Panc1 (cell line): ENCODE measurements at regions not wholly inside any gene's neighbourhood (a gene's known extent, or its start where the extent isn't known, plus 50 kb on each side); places are given as distances from the start of the nearest gene placed in this dataset.

Experiments
- ATAC-seq: fragments of 200-7000 bp; cut with Tn5 transposase; 2 replicates; pipeline ENCODE4 v1.9.1; 2020; ENCODE audit warnings: mild to moderate bottlenecking, moderate library complexity
- BruUV-seq: library from RNA; stranded (reverse); fragments of 400-500 nt; replicated peaks from 2 replicates; lab custom pipeline; 2021; lab: Mats Ljungman, UMichigan
- CTCF ChIA-PET: fragments of 300-600 bp; sonication (Branson Sonifier 250); formaldehyde crosslinking; loops from one replicate; lab custom pipeline; 2022; ENCODE audit warnings: antibody characterized with exemption; lab: Charles Lee
- POLR2A ChIA-PET: fragments of 300-600 bp; sonication (Branson Sonifier 250); formaldehyde crosslinking; loops from one replicate; lab custom pipeline; 2022; ENCODE audit warnings: antibody characterized with exemption; lab: Charles Lee
- DNase-seq: peaks from one replicate; pipeline ENCODE4 v3.0.0-alpha.2; 2010; ENCODE audit warnings: low read depth, low spot score
- H3K27ac ChIP-seq: 2 replicates; pipeline ENCODE4 v1.5.1; 2011; ENCODE audit warnings: mild to moderate bottlenecking, low read length, inconsistent platforms
- H3K27me3 ChIP-seq: fragments of 200-500 bp; sonication (Bioruptor generic); 2 replicates; pipeline ENCODE4 v1.6.0; 2014; ENCODE audit warnings: low read length, inconsistent platforms; ENCODE audit not compliant: control insufficient read depth, insufficient read depth
- H3K36me3 ChIP-seq: fragments of 200-500 bp; sonication (Bioruptor generic); 2 replicates; pipeline ENCODE4 v1.5.1; 2014; ENCODE audit warnings: inconsistent platforms, mild to moderate bottlenecking, low read length, moderate library complexity; ENCODE audit not compliant: control insufficient read depth, insufficient read depth
- H3K4me1 ChIP-seq: 2 replicates; pipeline ENCODE4 v1.5.1; 2011; ENCODE audit warnings: inconsistent platforms, mild to moderate bottlenecking, low read length, moderate library complexity; ENCODE audit not compliant: control insufficient read depth, insufficient read depth
- H3K4me3 ChIP-seq, 2 experiments: 2 replicates each; pipeline ENCODE4 v1.5.1; 2011 to 2012; ENCODE audit warnings: low read depth in 2 of 2, low read length in 2 of 2, mild to moderate bottlenecking in 2 of 2, inconsistent platforms in 1 of 2, moderate library complexity in 1 of 2
- H3K9me3 ChIP-seq: fragments of 200-500 bp; sonication (Bioruptor generic); 2 replicates; pipeline ENCODE4 v1.5.1; 2014; ENCODE audit warnings: low read depth, mild to moderate bottlenecking, inconsistent platforms, low read length, moderate library complexity; ENCODE audit not compliant: control insufficient read depth, insufficient read depth
- POLR2AphosphoS5 ChIP-seq: IDR thresholded peaks from 2 replicates; pipeline ENCODE4 v1.6.1; 2012; ENCODE audit warnings: mild to moderate bottlenecking, low read depth, low read length, moderate library complexity
- SIN3A ChIP-seq: IDR thresholded peaks from 2 replicates; pipeline ENCODE4 v1.6.1; 2012; ENCODE audit warnings: low read depth, mild to moderate bottlenecking, low read length, moderate library complexity, borderline replicate concordance; ENCODE audit not compliant: insufficient read depth
- TCF7L2 ChIP-seq: IDR thresholded peaks from 2 replicates; pipeline ENCODE4 v1.6.1; 2011; ENCODE audit warnings: mild to moderate bottlenecking, low read depth, low read length, inconsistent platforms
- in situ Hi-C: cut with HindIII; loops from 2 replicates; pipeline ENCODE4 v1.10.0; 2016; ENCODE audit warnings: low sequenced_read_pairs, low pct_unique_long_range_greater_than_20kb
- intact Hi-C: fragments of 100-400 bp; cut with micrococcal nuclease; formaldehyde crosslinking; loops from one replicate; pipeline ENCODE4 v1.10.0; 2022; ENCODE audit not compliant: unreplicated experiment
- TF ChIP-seq, protein P1 (sequence below), 2 experiments: IDR thresholded peaks; 2 replicates each; pipeline ENCODE4 v1.6.1; 2011 to 2012; ENCODE audit warnings: low read depth in 2 of 2, control low read depth in 1 of 2, low read length in 1 of 2, mild to moderate bottlenecking in 1 of 2, moderate library complexity in 1 of 2; ENCODE audit not compliant: insufficient read depth in 1 of 2
- TF ChIP-seq, protein P2 (sequence below): fragments of 450-650 bp; IDR thresholded peaks from 2 replicates; pipeline ENCODE4 v1.5.1; 2017; ENCODE audit warnings: mild to moderate bottlenecking

DNA sequence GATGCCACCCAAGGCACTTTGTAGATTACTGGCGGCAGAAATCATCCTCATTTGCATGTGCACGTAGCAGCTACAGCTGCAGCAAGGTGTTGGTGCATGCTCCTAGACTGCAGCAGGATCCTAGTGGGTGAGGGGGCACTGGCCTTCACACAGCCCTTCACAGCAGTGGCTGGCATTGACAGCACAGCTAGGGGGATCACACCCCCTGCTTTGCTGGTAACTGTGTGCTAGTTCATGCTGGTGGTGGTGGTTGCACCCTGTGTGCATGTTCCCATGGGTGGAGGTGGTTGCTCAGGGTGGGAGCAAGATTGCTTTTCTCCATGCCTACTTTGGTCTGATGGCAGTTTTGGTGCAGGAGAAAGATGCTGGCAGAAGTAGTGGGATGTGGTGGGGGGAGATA, 1695.1 kb upstream of the CDH6 start:
- intact Hi-C loops, result no loop called here

DNA sequence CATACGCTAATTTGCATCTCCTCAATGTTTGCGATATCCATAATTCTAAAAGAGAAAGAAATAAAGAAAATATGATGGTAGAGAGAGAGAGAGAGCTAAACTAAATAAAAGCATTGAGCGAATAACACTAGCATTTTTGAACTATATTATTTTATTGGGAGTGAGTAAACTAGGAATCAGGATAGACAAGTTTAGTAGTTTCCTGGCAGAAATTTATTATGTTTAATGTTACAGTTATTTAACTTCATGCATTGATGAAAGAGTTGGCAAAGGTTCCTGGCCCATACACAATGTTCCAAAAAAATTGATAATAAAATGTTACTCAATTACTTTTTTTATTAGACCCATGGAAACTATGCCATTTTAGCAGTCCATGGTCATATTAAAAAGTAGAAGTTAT, 1708.2 kb upstream of the CDH6 start:
- ChIA-PET CTCF (no interaction called here), POLR2A (no interaction called here)
- ATAC-seq (no peak), DNase-seq (no peak)
- H3K27ac ChIP-seq, result no peak overlapping the region
- TF ChIP-seq, protein P1, sequence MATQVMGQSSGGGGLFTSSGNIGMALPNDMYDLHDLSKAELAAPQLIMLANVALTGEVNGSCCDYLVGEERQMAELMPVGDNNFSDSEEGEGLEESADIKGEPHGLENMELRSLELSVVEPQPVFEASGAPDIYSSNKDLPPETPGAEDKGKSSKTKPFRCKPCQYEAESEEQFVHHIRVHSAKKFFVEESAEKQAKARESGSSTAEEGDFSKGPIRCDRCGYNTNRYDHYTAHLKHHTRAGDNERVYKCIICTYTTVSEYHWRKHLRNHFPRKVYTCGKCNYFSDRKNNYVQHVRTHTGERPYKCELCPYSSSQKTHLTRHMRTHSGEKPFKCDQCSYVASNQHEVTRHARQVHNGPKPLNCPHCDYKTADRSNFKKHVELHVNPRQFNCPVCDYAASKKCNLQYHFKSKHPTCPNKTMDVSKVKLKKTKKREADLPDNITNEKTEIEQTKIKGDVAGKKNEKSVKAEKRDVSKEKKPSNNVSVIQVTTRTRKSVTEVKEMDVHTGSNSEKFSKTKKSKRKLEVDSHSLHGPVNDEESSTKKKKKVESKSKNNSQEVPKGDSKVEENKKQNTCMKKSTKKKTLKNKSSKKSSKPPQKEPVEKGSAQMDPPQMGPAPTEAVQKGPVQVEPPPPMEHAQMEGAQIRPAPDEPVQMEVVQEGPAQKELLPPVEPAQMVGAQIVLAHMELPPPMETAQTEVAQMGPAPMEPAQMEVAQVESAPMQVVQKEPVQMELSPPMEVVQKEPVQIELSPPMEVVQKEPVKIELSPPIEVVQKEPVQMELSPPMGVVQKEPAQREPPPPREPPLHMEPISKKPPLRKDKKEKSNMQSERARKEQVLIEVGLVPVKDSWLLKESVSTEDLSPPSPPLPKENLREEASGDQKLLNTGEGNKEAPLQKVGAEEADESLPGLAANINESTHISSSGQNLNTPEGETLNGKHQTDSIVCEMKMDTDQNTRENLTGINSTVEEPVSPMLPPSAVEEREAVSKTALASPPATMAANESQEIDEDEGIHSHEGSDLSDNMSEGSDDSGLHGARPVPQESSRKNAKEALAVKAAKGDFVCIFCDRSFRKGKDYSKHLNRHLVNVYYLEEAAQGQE (IDR thresholded peaks at IDR 0.05; ENCODE audit: insufficient read depth in 1 of 2, low read depth in 2 of 2, low read length in 1 of 2), result no peak
- TF ChIP-seq, protein P2, sequence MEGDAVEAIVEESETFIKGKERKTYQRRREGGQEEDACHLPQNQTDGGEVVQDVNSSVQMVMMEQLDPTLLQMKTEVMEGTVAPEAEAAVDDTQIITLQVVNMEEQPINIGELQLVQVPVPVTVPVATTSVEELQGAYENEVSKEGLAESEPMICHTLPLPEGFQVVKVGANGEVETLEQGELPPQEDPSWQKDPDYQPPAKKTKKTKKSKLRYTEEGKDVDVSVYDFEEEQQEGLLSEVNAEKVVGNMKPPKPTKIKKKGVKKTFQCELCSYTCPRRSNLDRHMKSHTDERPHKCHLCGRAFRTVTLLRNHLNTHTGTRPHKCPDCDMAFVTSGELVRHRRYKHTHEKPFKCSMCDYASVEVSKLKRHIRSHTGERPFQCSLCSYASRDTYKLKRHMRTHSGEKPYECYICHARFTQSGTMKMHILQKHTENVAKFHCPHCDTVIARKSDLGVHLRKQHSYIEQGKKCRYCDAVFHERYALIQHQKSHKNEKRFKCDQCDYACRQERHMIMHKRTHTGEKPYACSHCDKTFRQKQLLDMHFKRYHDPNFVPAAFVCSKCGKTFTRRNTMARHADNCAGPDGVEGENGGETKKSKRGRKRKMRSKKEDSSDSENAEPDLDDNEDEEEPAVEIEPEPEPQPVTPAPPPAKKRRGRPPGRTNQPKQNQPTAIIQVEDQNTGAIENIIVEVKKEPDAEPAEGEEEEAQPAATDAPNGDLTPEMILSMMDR, result no peak
- no peak for TF ChIP-seq TCF7L2
- intact Hi-C loops (no loop called here), in situ Hi-C loops (no loop called here)
- H3K27me3 ChIP-seq, result no peaks in the 10 kb centered on the region
- no peaks in the 10 kb centered on the region for H3K36me3 ChIP-seq
- no TSS peak for BruUV-seq
- H3K4me3 ChIP-seq, result no peak overlapping the region
- no peaks in the 10 kb centered on the region for H3K4me1 ChIP-seq
- no peaks in the 10 kb centered on the region for H3K9me3 ChIP-seq

More for the DNA sequence above, 1695.1 kb upstream of the CDH6 start:
- H3K4me3 ChIP-seq, result no peak overlapping the region
- ChIA-PET POLR2A (no interaction called here), CTCF (no interaction called here)
- no peak for ATAC-seq
- H3K4me1 ChIP-seq, result no peaks in the 10 kb centered on the region
- in situ Hi-C loops, result no loop called here
- TF ChIP-seq POLR2AphosphoS5 (no peak), TCF7L2 (no peak), SIN3A (no peak)
- TF ChIP-seq, protein P2, result no peak
- TF ChIP-seq, protein P1 (IDR thresholded peaks at IDR 0.05; ENCODE audit: insufficient read depth in 1 of 2, low read depth in 2 of 2, low read length in 1 of 2), result no peak
- no peaks in the 10 kb centered on the region for H3K36me3 ChIP-seq
- DNase-seq, result no peak
- no peaks in the 10 kb centered on the region for H3K9me3 ChIP-seq
- BruUV-seq, result no TSS peak
- H3K27ac ChIP-seq, result no peak overlapping the region
- H3K27me3 ChIP-seq, result no peaks in the 10 kb centered on the region
